Aorta (tissue), 5 donors: ENCODE measurements at regions not wholly inside any gene's neighbourhood (a gene's known extent, or its start where the extent isn't known, plus 50 kb on each side); places are given as distances from the start of the nearest gene placed in this dataset.

Experiments
- ATAC-seq: fragments of 200-7000 bp; cut with Tn5 transposase; one replicate; pipeline ENCODE4 v1.9.1; 2022; ENCODE audit warnings: moderate library complexity; ENCODE audit not compliant: low FRiP score
- DNase-seq, 2 donors: peaks; one replicate each; pipeline ENCODE4 v3.0.0-alpha.2; 2020
- H3K27ac ChIP-seq, 2 donors: one replicate each; pipeline ENCODE4 v1.5.1; 2013; ENCODE audit warnings: low read length in 2 of 2, mild to moderate bottlenecking in 2 of 2, moderate library complexity in 2 of 2, control low read depth in 1 of 2, inconsistent platforms in 1 of 2, low read depth in 1 of 2
- H3K27me3 ChIP-seq, 2 donors: one replicate each; pipeline ENCODE4 v1.6.1; 2013; ENCODE audit warnings: control low read depth in 1 of 2, low read length in 1 of 2, mild to moderate bottlenecking in 1 of 2, moderate library complexity in 1 of 2; ENCODE audit not compliant: insufficient read depth in 2 of 2, control insufficient read depth in 1 of 2
- H3K36me3 ChIP-seq, 2 donors: one replicate each; pipeline ENCODE4 v1.6.1; 2013; ENCODE audit warnings: control low read depth in 1 of 2, low read length in 1 of 2, mild to moderate bottlenecking in 1 of 2; ENCODE audit not compliant: insufficient read depth in 2 of 2, control insufficient read depth in 1 of 2
- H3K4me1 ChIP-seq, 2 donors: one replicate each; pipeline ENCODE4 v1.6.1; 2013; ENCODE audit warnings: low read length in 2 of 2, control low read depth in 1 of 2, mild to moderate bottlenecking in 1 of 2, moderate library complexity in 1 of 2; ENCODE audit not compliant: insufficient read depth in 2 of 2, control insufficient read depth in 1 of 2
- H3K4me3 ChIP-seq, 2 donors: one replicate each; pipeline ENCODE4 v1.5.1; 2013; ENCODE audit warnings: low read length in 2 of 2, control low read depth in 1 of 2, mild to moderate bottlenecking in 1 of 2
- H3K9me3 ChIP-seq: one replicate; pipeline ENCODE4 v1.6.1; 2013; ENCODE audit warnings: mild to moderate bottlenecking, low read length; ENCODE audit not compliant: control insufficient read depth
- WGBS, 2 donors: extraction: QIAGEN DNeasy Blood & Tissue Kit; methylation state at CpG; one replicate each; pipeline ENCODE4 v1.1.7; 2013; 5-methylcytosine and 5-hydroxymethylcytosine counted together
- intact Hi-C, 2 donors: fragments of 100-400 bp; cut with DNase I; formaldehyde crosslinking; loops; one replicate each; pipeline versions ENCODE4 v1.14.2 to v1.15.0; 2022
- donor health status: healthy with polysubstance abuse.
- donor health status: Bipolar disorder and iron deficiency.
- donor health status: DM: no; HTN: no; CAD: no.
- donor health status: DM: no; HTN: no; CAD: no.
- donor health status: DM: yes; HTN: yes; CAD: no.

DNA sequence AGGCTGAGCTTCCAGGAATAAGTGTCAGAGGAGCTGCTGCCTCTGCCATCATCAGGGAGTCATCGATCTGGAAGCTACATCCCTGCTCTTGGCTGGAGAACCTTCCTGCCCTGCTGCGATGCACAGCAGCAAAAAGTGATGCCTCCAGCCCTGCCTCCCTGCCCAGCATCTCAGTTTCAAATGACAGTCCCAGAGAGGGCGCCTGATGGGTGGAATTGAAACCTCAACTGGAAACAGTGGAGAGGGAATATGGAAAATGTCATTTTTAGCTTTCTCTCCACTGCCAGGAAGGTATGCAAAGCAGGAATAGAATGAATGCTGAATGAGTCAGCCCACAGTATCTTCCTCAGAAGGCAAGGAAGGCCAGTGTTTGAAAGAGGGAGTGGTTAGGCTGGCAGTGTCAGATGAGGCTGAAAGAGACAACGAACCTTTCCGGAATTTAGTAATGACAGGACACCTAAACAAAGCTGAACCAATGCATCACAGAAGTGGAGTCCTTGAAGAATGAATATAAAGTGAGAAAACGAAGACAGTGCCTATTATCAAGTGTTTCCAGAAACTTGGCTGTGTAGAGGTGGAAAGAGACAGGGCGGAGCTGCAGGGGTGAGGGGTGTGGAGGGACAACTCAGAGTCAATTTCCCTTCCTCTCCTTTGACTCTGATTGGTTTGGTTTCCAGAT lies 153.9 kb upstream of the NDUFV2 start:
- Histone ChIP-seq H3K4me1 (no peaks in the 10 kb centered on the region), H3K4me3 (no peak overlapping the region), H3K27me3 (no peaks in the 10 kb centered on the region), H3K9me3 (peaks cover 7% of the 10 kb centered on the region), H3K36me3 (no peaks in the 10 kb centered on the region), H3K27ac (no peak overlapping the region)
- intact Hi-C loops = no loop called here
- DNase-seq = no peak
- no peak for ATAC-seq
- 60% methylated on average over 7 of the region's 7 CpGs for WGBS, 2 donors

DNA sequence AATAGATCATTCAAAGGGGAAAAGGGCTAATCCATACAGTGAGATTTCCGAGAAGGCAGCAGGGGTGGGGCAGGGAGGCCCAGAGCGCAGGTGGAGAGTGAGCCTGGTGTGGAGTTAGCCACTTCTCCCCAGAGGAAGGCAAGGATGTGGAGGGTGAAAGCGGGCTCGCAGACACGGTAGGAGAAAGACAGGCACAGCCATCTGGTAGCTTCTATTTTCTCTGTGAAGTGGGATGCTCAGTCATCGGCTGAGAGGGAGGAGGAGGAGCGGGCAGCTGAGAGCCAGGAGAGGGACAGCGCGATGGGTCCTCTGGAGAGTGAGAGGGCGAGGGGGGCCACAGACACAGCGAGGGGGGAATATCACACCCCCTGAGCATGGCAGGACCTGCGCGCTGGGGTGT lies 153.3 kb upstream of the NDUFV2 start:
- no peak overlapping the region for H3K27ac ChIP-seq
- no peak for DNase-seq
- WGBS, 2 donors = 42 to 46% methylated on average over 13 of the region's 13 CpGs
- H3K36me3 ChIP-seq = no peaks in the 10 kb centered on the region
- H3K4me1 ChIP-seq = no peaks in the 10 kb centered on the region
- no peak overlapping the region for H3K4me3 ChIP-seq
- intact Hi-C loops = no loop called here
- H3K27me3 ChIP-seq = no peaks in the 10 kb centered on the region
- H3K9me3 ChIP-seq = peaks cover 7% of the 10 kb centered on the region
- ATAC-seq = no peak

DNA sequence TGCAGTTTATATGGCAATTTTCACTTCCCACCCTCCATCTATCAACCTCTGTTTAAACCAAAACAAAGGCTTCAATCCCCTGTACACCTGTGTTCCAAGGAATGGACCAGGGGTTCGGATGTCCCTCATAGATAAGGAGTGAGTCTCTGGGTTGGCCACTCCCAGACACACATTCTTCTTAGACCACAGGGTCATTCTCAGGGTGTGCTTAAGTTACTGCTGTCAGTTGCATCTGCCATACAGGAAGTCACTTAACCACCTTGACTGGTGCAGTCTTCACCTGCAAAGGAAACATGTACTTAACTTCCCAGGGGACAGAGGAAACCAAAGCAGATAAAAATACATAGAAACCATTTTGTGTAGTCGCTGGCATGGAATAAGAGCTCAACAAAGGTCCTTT lies 151.0 kb upstream of the NDUFV2 start:
- Histone ChIP-seq H3K36me3 (no peaks in the 10 kb centered on the region), H3K4me1 (no peaks in the 10 kb centered on the region), H3K27ac (no peak overlapping the region), H3K27me3 (no peaks in the 10 kb centered on the region), H3K4me3 (no peak overlapping the region), H3K9me3 (peaks cover 7% of the 10 kb centered on the region)
- intact Hi-C loops = no loop called here
- 79 to 92% methylated on average over 2 of the region's 2 CpGs for WGBS, 2 donors
- ATAC-seq (no peak), DNase-seq (no peak)

DNA sequence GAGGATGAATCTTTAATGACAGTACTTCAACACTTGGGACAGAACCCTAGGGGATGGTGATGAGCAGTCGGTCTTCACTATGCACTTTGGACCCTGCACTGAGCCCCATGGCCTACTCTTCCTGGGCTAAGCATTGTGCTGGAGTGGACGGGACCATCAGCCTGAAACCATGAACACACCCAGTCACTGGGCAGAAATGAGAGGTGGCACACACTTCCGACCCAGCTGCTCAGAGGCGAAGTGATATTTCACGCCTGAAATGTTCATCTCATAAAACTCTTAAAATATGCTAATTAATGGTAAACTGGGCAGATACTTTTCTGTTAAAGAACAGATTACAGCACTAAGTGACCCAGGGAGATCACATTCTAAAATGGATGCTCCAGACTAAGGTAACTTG lies 150.3 kb upstream of the NDUFV2 start:
- Histone ChIP-seq H3K27me3 (no peaks in the 10 kb centered on the region), H3K4me3 (no peak overlapping the region), H3K4me1 (no peaks in the 10 kb centered on the region), H3K9me3 (peaks cover 8% of the 10 kb centered on the region), H3K36me3 (no peaks in the 10 kb centered on the region), H3K27ac (no peak overlapping the region)
- DNase-seq = no peak
- no peak for ATAC-seq
- intact Hi-C loops = no loop called here
- WGBS, 2 donors = 89 to 94% methylated on average over 5 of the region's 5 CpGs

DNA sequence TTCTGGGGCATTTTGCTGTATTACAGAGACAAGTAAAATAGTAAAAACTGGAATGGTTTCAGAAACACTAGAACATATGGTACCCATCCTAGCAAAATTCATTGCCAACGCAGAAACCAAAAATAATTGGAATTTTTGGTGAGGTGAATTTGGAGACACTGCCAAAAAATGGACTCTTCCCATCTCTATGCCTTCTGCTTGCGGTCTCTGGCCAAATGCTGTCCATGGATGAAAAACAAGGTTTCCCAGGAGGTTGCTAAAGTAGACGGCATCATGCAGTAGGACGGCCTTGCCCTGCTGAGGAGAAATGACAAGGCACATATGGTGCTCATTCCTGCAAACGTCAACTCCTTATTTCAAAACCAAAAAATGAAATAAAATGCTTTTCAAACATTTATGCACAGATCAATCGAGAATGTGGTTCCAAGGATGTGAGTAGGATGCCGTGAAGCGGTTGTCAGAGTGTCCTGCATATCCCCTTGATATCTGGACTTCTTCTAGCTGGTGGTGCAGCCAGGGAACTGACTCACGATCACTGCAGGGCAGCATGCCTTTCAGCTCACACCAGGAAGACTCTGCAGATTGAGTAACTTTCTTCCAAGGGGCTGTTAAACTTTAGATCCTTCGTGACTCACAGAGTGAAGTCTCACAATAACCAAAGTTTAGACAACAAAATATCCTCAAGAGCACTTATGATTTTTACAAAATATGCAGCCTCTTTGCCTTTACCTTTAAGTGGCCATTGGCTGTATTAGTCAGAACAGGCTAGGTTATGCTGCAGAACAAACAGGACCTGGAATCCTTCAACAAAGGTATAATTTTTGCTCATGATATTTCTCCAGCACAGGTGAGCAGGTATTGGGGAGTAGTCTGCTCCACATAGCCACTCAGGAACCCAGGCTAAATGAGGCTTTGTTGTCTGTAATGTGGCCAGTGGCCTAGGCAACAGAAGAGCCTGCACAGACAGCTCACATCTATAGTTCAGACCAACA lies 149.4 kb upstream of the NDUFV2 start:
- DNase-seq = no peak
- H3K27me3 ChIP-seq = no peaks in the 10 kb centered on the region
- peaks cover 8% of the 10 kb centered on the region for H3K9me3 ChIP-seq
- H3K36me3 ChIP-seq = no peaks in the 10 kb centered on the region
- H3K27ac ChIP-seq = no peak overlapping the region
- no peak overlapping the region for H3K4me3 ChIP-seq
- intact Hi-C loops = no loop called here
- 73 to 79% methylated on average over 10 of the region's 10 CpGs for WGBS, 2 donors
- no peak for ATAC-seq
- H3K4me1 ChIP-seq = no peaks in the 10 kb centered on the region

DNA sequence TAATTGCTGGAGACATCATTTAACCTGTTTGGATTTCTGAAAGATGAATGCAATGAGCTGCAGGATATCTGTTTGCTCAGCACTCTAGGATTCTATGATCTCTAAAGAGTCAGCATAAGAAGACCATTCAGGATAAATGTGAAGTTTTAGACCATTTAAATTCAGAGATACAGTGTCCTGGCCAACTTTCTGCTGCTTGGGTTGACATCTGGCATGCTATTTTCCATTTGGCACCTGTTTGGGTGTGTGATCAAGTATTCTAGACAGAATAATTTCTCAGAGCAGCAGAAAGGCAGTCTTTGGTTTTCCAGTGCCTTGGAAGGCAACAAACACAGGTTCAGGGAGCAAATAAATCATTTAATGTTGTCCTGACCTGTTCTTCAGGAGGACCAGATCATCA lies 144.8 kb upstream of the NDUFV2 start:
- no peak for ATAC-seq
- Histone ChIP-seq H3K36me3 (no peaks in the 10 kb centered on the region), H3K9me3 (peaks cover 1% of the 10 kb centered on the region), H3K4me3 (no peak overlapping the region), H3K27ac (no peak overlapping the region), H3K27me3 (no peaks in the 10 kb centered on the region), H3K4me1 (no peaks in the 10 kb centered on the region)
- no peak for DNase-seq
- intact Hi-C loops = no loop called here

DNA sequence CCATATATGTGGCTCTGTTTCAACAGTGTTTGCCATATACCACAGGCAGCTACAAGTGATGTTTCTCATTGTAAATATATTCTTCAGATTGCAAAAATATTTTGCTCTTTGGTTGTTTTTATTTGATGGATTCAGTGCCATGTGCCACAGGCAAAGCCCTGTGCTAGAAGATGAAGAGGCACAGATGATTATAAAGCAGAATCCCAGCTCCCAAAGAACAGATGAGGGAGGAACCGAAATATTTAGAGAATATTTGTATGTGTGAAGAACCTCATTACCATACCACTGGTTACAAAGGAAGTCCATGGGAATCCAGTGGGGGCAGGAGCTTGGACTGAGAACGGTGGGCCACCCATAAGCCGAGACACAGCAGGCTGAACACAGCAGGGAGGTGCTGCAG lies 143.8 kb upstream of the NDUFV2 start:
- Histone ChIP-seq H3K4me3 (no peak overlapping the region), H3K27ac (no peak overlapping the region), H3K36me3 (no peaks in the 10 kb centered on the region), H3K4me1 (no peaks in the 10 kb centered on the region), H3K27me3 (no peaks in the 10 kb centered on the region), H3K9me3 (peaks cover 1% of the 10 kb centered on the region)
- WGBS, 2 donors = 73 to 79% methylated on average over 3 of the region's 3 CpGs
- ATAC-seq (no peak), DNase-seq (no peak)
- intact Hi-C loops = no loop called here

DNA sequence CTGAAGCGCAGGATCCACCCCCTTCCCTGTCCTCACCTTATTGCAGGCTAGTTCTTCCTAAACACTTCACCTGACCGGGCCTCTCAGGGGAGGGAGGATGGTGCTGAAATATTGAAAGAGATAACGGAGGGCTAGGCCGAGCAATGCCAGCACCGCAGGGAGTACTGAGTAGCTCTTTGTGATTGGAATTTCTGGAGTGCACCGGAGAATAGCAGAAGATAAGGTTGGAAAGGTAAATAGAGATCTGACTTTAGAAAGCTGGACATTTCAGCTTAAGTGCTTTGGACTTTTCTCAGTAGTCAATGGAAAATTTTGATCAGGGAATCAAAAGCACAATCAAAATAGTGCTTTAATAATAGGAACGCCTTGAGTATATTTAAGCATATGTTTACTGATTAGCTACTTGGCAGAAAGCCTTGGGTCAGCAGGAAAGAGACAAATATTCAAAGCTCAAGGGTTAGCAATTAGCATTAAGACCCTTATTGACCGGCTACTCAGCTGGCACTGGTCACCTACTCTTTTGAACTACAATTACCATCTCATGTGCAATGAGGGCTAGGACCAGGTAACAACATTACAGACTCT lies 142.9 kb upstream of the NDUFV2 start:
- DNase-seq = no peak
- no peak for ATAC-seq
- intact Hi-C loops = no loop called here
- no peak overlapping the region for H3K27ac ChIP-seq
- no peaks in the 10 kb centered on the region for H3K4me1 ChIP-seq
- H3K4me3 ChIP-seq = no peak overlapping the region
- no peaks in the 10 kb centered on the region for H3K27me3 ChIP-seq
- no peaks in the 10 kb centered on the region for H3K36me3 ChIP-seq
- whole genome bisulfite sequencing, 2 donors = 57 to 66% methylated on average over 8 of the region's 8 CpGs
- H3K9me3 ChIP-seq = peaks cover 1% of the 10 kb centered on the region
